GM21367 (cell line): ENCODE measurements at regions not wholly inside any gene's neighbourhood (a gene's known extent, or its start where the extent isn't known, plus 50 kb on each side); places are given as distances from the start of the nearest gene placed in this dataset.
"Not testable (repeated sequence)": the region's sequence is repeated elsewhere in the genome, so short reads cannot be mapped to it uniquely, and the experiment has no call there.

Experiments used
- ATAC-seq: cut with Tn5 transposase; IDR thresholded peaks from one replicate; pipeline ENCODE4 v1.9.1; 2021; ENCODE audit not compliant: unreplicated experiment

GRCh38 chr5:142542078-142542477 is 143.8 kb downstream of the FGF1 start:
- no peak for ATAC-seq

GRCh38 chr5:142540922-142541422 is 144.9 kb downstream of the FGF1 start:
- ATAC-seq = no peak

GRCh38 chr5:142539154-142539740 is 146.6 kb downstream of the FGF1 start:
- no peak for ATAC-seq

GRCh38 chr5:142537938-142538337 is 148.0 kb downstream of the FGF1 start:
- no peak for ATAC-seq

- no peak for ATAC-seq
These were observed 153.1 kb downstream of the FGF1 start for GRCh38 chr5:142532781-142533176.

- ATAC-seq = no peak
These were observed 153.7 kb downstream of the FGF1 start for GRCh38 chr5:142531977-142532780.

- no peak for ATAC-seq
These were observed 155.0 kb downstream of the FGF1 start for GRCh38 chr5:142530904-142531303.

GRCh38 chr5:142529626-142530278 is 156.1 kb downstream of the FGF1 start:
- no peak for ATAC-seq

GRCh38 chr5:142527664-142528295 is 158.1 kb downstream of the FGF1 start:
- no peak for ATAC-seq

- no peak for ATAC-seq
These were observed 158.7 kb downstream of the FGF1 start for GRCh38 chr5:142527234-142527633.

GRCh38 chr5:142522983-142523382 is 162.9 kb downstream of the FGF1 start:
- no peak for ATAC-seq

GRCh38 chr5:142521706-142522105 is 164.2 kb downstream of the FGF1 start:
- ATAC-seq = no peak

GRCh38 chr5:142520885-142521284 is 165.0 kb downstream of the FGF1 start:
- ATAC-seq = no peak

- not testable (repeated sequence) for ATAC-seq
These were observed 166.0 kb downstream of the FGF1 start for GRCh38 chr5:142519913-142520312.

GRCh38 chr5:142517840-142518239 is 168.1 kb downstream of the FGF1 start:
- no peak for ATAC-seq

GRCh38 chr5:142516732-142517131 is 169.2 kb downstream of the FGF1 start:
- ATAC-seq = no peak

GRCh38 chr5:142515036-142515435 is 170.9 kb downstream of the FGF1 start:
- no peak for ATAC-seq

GRCh38 chr5:142514196-142514595 is 171.7 kb downstream of the FGF1 start:
- ATAC-seq = no peak

- no peak for ATAC-seq
These were observed 173.5 kb downstream of the FGF1 start for GRCh38 chr5:142512043-142513042.

- no peak for ATAC-seq
These were observed 174.5 kb downstream of the FGF1 start for GRCh38 chr5:142511358-142511757.
